ENCODE measurements at regions not wholly inside any gene's neighbourhood (a gene's known extent, or its start where the extent isn't known, plus 50 kb on each side); places are given as distances from the start of the nearest gene placed in this dataset.

DNA sequence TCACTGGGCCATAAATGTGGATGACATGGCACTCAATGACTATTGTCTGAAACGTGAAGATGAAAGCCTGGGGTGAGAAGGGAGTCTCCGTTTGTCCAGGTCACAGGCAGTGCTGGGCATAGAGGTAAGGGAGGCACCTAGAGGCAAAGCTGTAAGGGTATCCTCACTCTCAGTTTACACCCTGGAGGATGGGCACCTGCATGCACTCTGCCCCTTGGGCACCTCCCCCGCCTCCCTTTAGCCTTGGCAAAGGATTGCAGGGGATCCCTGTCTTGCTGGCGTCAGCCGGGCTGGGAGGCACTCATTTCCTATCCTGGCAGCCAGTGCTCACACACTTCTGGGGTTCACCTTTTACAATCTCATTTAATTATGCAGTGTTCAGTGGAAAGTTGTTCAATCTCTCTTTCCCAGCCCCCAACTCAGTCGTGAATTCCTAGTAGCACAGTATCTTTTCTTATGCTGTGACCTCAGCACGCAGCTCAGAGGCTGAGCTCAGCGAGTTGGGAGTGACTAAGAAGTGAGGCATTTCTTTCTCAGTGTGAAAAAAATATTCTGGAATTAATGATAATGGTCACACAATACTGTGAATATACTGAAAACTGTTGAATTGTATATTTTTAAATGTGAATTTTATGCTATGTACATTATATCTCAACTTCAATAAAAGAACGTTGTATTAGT lies 866.6 kb downstream of the BRD1 start:
- Mint-ChIP-seq H3K9me3 (ENCODE audit: insufficient read depth) (peaks cover 6% of the 10 kb centered on the region), H3K4me1 (no peaks in the 10 kb centered on the region), H3K27me3 (peaks cover 18% of the 10 kb centered on the region), H3K27ac (no peak overlapping the region), H3K4me3 (no peak overlapping the region)
- Histone ChIP-seq H3K79me2 (ENCODE audit: control insufficient read depth, insufficient read depth, low read length) (no peaks in the 10 kb centered on the region), H3K4me3 (ENCODE audit: control extremely low read depth in 1 of 5, extremely low read depth in 1 of 5, insufficient read depth in 1 of 5, low read depth in 2 of 5, low read length in 4 of 5) (no peak overlapping the region), H3K4me1 (ENCODE audit: control insufficient read depth in 2 of 2, insufficient read depth in 2 of 2, low read length in 2 of 2) (no peaks in the 10 kb centered on the region), H3K4me2 (replicated peaks; ENCODE audit: low read depth, low read length, poor library complexity, severe bottlenecking) (no peak overlapping the region), H4K20me1 (ENCODE audit: control insufficient read depth, insufficient read depth, low read length, poor library complexity, severe bottlenecking) (no peaks in the 10 kb centered on the region), H3K27me3 (replicated peaks in 1 of 4; ENCODE audit: control extremely low read depth in 1 of 4, control insufficient read depth in 3 of 4, insufficient read depth in 4 of 4, low read length in 3 of 4) (peaks cover 0 to 2% (median 0%) of the 10 kb centered on the region in 4 experiments), H3K9ac (ENCODE audit: low read length) (no peak overlapping the region), H3K9me3 (ENCODE audit: control extremely low read depth in 1 of 3, control insufficient read depth in 2 of 3, insufficient read depth in 1 of 3, low read length in 2 of 3) (peaks cover 0 to 22% (median 0%) of the 10 kb centered on the region in 3 donors), H2AFZ (ENCODE audit: insufficient read depth, low read depth, low read length, poor library complexity, severe bottlenecking) (no peak overlapping the region), H3K27ac (ENCODE audit: low read length in 2 of 2) (no peak overlapping the region), H3K36me3 (replicated peaks in 1 of 2; ENCODE audit: control extremely low read depth in 1 of 2, control insufficient read depth in 1 of 2, extremely low read depth in 1 of 2, insufficient read depth in 2 of 2, low read length in 1 of 2) (no peaks in the 10 kb centered on the region)
- ATAC-seq (ENCODE audit: low read depth) (no peak), DNase-seq (no peak)
- intact Hi-C loops (cut with micrococcal nuclease), result no loop called here
- ChIA-PET POLR2A (no interaction called here), CTCF (no interaction called here)
- TF ChIP-seq EZH2 (IDR thresholded peaks at IDR 0.05; ENCODE audit: borderline replicate concordance, insufficient read depth, low read depth, low read length, poor library complexity, severe bottlenecking), result no peak
- TF ChIP-seq, protein P1, sequence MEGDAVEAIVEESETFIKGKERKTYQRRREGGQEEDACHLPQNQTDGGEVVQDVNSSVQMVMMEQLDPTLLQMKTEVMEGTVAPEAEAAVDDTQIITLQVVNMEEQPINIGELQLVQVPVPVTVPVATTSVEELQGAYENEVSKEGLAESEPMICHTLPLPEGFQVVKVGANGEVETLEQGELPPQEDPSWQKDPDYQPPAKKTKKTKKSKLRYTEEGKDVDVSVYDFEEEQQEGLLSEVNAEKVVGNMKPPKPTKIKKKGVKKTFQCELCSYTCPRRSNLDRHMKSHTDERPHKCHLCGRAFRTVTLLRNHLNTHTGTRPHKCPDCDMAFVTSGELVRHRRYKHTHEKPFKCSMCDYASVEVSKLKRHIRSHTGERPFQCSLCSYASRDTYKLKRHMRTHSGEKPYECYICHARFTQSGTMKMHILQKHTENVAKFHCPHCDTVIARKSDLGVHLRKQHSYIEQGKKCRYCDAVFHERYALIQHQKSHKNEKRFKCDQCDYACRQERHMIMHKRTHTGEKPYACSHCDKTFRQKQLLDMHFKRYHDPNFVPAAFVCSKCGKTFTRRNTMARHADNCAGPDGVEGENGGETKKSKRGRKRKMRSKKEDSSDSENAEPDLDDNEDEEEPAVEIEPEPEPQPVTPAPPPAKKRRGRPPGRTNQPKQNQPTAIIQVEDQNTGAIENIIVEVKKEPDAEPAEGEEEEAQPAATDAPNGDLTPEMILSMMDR (IDR thresholded peaks at IDR 0.05), result no peak
- 54% methylated on average over 4 of the region's 9 CpGs for WGBS (ENCODE audit: insufficient coverage)

DNA sequence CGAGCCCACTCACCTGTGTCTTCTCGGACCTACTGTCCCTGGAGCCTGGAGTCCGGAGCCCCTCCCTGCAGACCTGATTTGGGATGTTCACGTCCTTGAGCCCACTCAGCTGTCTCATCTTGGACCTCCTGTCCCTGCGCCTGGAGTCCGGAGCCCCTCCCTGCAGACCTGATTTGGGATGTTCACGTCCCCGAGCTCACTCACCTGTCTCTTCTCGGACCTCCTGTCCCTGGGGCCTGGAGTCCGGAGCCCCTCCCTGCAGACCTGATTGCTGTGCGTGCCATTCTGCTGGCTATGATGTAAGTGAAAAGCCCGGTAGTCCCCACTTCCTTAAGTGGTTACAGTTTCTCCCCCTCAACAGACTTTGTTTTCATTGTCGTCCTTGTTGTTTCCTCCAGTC lies 867.1 kb downstream of the BRD1 start:
- Histone ChIP-seq H3K4me2 (replicated peaks; ENCODE audit: low read depth, low read length, poor library complexity, severe bottlenecking) (no peak overlapping the region), H4K20me1 (ENCODE audit: control insufficient read depth, insufficient read depth, low read length, poor library complexity, severe bottlenecking) (no peaks in the 10 kb centered on the region), H3K9ac (ENCODE audit: low read length) (no peak overlapping the region), H3K79me2 (ENCODE audit: control insufficient read depth, insufficient read depth, low read length) (no peaks in the 10 kb centered on the region), H2AFZ (ENCODE audit: insufficient read depth, low read depth, low read length, poor library complexity, severe bottlenecking) (no peak overlapping the region), H3K36me3 (replicated peaks in 1 of 2; ENCODE audit: control extremely low read depth in 1 of 2, control insufficient read depth in 1 of 2, extremely low read depth in 1 of 2, insufficient read depth in 2 of 2, low read length in 1 of 2) (no peaks in the 10 kb centered on the region), H3K4me1 (ENCODE audit: control insufficient read depth in 2 of 2, insufficient read depth in 2 of 2, low read length in 2 of 2) (no peaks in the 10 kb centered on the region), H3K27ac (ENCODE audit: low read length in 2 of 2) (no peak overlapping the region), H3K27me3 (replicated peaks in 1 of 4; ENCODE audit: control extremely low read depth in 1 of 4, control insufficient read depth in 3 of 4, insufficient read depth in 4 of 4, low read length in 3 of 4) (peaks cover 0 to 2% (median 0%) of the 10 kb centered on the region in 4 experiments), H3K4me3 (ENCODE audit: control extremely low read depth in 1 of 5, extremely low read depth in 1 of 5, insufficient read depth in 1 of 5, low read depth in 2 of 5, low read length in 4 of 5) (no peak overlapping the region), H3K9me3 (ENCODE audit: control extremely low read depth in 1 of 3, control insufficient read depth in 2 of 3, insufficient read depth in 1 of 3, low read length in 2 of 3) (peaks cover 0 to 25% (median 0%) of the 10 kb centered on the region in 3 donors)
- Mint-ChIP-seq H3K27ac (no peak overlapping the region), H3K9me3 (ENCODE audit: insufficient read depth) (peaks cover 6% of the 10 kb centered on the region), H3K27me3 (peaks cover 18% of the 10 kb centered on the region), H3K4me3 (no peak overlapping the region), H3K4me1 (no peaks in the 10 kb centered on the region)
- DNase-seq (no peak), ATAC-seq (ENCODE audit: low read depth) (no peak)
- TF ChIP-seq, protein P1 (IDR thresholded peaks at IDR 0.05), result no peak
- TF ChIP-seq EZH2 (IDR thresholded peaks at IDR 0.05; ENCODE audit: borderline replicate concordance, insufficient read depth, low read depth, low read length, poor library complexity, severe bottlenecking), result no peak
- intact Hi-C loops (cut with micrococcal nuclease), result no loop called here
- CTCF ChIA-PET, result no interaction called here
- 66% methylated on average over 10 of the region's 13 CpGs for WGBS (ENCODE audit: insufficient coverage)
- POLR2A ChIA-PET, result no interaction called here
